GM18858 (cell line): ENCODE measurements at regions not wholly inside any gene's neighbourhood (a gene's known extent, or its start where the extent isn't known, plus 50 kb on each side); places are given as distances from the start of the nearest gene placed in this dataset.

Source experiments
- ATAC-seq: cut with Tn5 transposase; IDR thresholded peaks from one replicate; pipeline ENCODE4 v1.9.1; 2021; ENCODE audit not compliant: unreplicated experiment

DNA sequence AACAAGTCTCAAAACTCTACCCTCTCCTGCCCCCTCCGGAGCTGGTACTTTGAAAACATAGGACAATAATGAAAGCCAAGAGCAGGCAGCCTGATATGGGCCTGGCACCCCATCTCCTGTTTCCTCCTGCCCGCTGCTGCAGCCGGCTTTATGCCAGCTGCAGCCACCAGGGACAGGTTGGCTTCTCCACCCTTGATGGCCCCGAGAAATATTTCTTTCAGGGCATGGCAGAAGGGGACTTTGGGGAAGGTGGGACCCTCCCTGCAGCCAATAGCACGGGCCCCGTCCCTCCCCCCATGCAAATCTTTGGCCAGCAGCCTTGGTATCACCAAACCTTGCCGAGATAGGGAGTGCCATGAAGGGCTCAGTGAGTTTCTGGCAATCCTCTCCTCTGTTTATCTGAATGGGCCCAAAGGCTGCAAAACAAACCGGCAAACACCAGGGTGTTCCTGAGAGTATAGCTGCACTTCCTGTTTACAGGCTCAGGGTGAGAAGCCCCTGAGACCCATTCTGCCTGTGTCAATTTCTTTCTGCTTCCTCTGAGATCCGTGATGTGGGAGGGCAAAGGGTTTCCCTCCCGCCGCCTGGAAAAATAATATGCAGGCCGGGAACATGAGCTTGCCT lies 73.4 kb upstream of the BOD1 start:
- ATAC-seq: no peak

DNA sequence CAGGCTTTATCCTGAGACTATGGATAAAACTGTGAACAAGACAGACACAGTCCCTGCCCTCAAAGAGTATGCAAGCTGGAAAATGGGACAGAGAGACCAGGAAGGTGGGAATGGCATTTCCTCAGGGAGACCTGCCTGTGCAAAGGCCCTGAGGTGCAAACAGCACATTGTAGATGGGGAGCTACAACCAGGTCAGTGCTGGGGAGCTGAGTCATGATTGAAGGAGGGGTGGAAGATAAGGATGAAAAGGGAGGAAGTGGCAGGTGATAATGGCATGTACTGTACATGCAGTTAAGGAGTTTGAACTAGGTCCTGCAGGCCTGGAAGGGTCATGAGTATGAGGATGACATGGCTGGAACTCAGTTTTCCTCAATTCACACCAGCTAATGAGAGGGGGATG lies 75.5 kb upstream of the BOD1 start:
- ATAC-seq: no peak

DNA sequence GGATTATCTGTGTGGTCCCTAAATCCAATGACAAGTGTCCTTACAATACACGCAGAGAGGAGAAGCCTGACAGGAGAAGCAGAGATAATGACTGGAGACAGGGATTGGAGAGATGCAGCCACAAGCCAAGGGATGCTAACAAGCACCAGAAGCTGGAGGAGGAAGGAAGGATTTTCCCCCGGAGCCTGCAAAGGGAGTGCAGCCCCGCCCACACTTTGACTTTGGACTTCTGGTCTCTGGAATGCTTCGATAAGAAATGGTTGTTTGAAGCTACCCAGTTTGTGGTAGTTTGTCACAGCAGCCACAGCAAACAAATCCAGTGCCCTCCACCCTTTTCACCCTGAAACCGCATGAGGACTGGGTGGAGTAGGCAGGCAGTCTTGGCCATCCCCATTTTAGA lies 77.2 kb upstream of the BOD1 start:
- ATAC-seq: no peak

DNA sequence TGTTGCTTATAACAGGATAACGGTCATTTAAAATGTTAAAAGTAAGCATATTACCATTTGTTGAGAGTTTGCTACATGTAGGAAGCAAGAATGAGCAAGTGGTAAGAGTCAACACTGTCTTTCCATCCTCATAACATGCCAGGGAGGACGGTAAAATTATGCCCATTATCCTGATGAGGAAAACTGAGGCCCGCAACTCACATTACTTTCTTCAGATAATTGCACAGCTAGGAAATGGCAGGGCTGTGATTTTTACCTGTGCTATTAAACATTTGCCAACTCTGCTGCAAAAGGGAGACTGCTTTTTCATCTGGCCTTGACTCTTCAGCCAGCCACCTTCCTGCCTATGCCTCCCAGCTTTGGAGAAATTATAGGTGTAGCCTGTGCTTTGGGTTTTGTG lies 79.8 kb upstream of the BOD1 start:
- ATAC-seq: no peak

DNA sequence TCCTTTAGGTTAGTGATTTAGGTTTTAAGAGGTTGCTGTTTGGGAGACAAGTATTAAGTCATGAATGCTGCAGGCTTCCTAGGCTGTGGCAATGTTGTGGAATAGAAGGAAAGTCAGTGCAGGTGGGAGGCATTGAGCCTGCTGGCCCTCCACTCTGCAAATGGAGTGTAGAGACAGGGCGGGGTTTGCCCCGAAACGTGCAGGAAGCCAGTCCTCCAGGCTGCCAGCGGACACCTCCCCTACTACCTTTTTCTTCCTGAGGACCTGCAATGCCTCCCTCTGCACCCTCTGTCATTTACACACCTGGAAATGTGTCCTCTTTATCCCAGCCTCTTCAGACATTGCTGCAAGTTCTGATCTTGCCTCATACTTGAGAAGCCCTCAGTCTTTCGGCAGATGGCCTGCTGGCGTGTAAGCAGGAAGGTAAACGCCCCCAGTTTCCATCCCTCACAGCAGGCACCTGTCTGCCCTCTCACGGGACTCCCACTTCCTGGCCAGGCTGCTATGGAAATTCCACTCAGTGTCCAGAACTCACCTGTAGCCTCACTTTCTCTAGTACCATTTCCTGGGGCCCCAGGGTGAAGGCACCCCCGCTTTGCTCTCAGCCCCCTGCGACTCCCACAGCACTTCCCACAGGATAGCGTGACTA lies 81.6 kb upstream of the BOD1 start:
- no peak for ATAC-seq

DNA sequence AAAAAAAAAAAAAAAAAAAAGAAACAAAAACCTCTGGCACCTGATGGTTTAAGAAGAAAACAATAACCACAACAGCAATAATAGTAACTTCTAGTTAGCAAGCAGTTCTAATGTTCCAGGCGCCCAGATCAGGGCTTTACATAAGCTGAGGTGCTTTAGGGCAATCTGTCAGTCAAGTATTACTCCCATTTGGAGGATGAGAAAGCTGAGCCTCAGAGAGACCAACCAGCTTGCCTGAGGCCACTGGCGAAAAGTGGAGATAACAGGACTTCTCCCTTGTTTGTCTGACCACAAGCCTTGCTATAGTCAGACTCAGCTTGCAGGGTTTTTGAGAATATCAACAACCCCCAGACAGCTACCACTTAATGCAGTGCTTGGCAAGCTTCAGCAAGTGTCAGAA lies 83.5 kb upstream of the BOD1 start:
- no peak for ATAC-seq

DNA sequence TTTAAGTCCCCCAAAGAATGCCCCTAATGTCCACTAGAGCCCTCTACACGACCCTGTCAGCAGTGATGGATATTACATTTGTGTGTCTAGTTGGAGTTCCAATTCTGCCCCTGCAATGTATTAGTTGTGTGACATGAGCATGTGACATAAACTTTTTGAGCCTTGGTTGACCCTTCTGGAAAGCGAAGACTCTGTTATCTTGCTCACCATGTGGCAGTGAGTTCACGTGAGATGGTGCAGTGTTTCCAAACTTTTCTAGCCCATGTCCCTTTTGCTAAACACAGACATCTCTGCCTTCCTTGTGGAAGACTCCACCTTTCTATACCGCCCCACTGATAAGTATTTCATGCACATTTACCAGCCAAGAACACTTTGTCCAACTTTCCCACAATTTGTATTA lies 87.0 kb upstream of the BOD1 start:
- ATAC-seq: no peak

DNA sequence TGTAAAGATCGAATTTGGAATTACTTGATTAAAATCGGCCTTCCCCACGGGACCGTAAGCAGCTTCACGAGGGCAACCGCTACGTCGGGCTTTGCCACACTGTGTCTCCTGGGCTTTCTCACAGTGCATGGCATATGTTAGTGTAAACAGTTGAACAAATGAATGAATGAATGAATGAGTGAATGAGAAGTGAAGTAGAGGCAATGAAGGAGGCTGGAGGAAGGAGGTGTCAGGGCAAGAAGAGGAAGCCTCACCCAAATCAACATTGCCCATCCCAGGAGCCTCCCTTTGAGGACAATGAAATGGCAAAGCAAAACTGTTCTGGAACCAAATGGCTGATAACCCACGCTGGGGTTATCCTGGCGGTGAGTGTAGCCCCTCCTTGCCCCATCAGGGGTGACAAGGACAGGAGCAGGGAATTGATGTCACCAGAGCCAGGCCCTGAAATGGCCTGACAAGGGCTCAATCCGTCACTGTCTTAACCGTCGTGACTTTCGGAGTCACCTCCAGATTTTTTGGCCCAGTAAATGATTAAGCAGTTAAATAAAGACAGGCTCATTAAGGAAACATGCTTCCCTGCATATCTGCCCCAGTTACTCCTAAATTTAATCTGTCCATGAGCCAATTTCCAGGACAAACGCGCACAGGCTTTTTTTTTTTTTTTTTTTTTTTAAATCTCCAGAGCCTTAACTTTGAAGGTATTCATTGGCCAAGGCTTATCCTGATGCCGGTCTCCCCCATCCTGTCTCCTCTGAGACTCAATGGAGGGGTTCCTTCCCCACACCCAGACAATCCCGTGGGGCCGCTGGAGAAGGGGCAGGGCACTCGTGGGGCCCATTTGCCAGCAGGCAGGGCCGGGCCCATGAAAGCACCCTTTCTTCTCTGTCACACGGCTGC lies 88.4 kb upstream of the BOD1 start:
- ATAC-seq: no peak

DNA sequence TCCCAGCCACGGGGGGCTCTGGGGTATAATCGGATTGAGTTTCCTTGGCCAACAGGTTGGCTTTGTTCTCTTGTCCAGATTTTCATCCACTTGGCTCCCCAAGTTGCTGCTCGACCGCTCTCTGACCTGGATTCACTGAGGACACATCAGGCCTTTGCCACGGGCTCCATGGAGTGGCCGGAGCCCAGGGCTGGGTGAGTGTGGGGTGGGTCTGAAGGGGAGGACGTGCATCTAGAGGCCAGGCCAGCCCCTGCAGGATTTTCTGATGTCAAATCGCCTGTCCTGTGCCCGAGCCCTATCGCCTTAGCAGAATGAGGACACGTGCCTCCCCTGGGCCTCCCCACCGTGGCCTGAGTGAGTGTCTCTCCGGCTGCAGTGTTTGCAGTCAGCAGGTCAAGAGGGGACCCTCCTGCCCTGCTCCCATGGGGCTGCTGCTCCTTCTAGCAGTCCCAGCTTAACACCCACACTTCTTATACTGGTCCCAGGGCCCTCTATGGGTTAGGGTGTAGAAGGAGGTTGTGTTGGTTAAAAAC lies 89.1 kb upstream of the BOD1 start:
- no peak for ATAC-seq

DNA sequence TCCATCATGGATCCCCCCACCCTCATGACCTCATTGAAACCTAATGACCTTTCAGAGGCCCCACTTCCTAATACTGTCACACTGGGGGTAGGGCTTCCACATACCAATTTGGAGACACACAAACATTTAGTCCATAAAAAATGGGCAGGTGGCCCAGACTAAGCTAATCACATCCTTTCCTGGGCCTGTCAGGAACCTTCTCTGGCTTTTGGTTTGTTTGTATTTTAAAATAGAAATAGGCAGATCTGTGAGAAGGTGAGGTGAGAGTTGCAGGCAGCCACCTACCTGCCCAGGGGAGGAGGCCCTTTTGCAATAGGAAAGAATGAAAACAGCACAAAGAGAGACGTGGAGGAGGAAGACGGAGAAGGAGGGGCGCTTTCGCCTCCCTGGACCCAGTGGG lies 90.2 kb upstream of the BOD1 start:
- no peak for ATAC-seq

DNA sequence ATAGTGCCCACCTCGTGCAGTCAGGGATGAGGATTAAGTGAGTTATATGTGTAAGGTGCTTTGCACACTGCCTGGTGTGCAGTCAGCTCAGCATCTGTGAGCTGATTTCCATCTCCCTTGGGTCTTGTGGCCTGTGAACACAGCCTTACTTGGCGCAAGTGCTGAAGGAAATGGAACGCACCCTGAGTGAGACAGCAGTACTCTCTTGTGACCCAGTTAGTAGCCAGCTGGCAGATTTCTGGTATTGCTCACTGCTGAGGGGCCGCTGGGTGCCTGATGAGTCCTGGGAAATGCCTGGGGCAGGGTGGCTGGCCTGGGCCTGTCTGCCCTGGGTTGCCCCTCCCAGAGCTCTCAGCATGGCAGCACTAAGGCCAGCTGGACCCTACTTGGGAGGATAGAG lies 90.9 kb upstream of the BOD1 start:
- peak; percentile 42 for ATAC-seq

DNA sequence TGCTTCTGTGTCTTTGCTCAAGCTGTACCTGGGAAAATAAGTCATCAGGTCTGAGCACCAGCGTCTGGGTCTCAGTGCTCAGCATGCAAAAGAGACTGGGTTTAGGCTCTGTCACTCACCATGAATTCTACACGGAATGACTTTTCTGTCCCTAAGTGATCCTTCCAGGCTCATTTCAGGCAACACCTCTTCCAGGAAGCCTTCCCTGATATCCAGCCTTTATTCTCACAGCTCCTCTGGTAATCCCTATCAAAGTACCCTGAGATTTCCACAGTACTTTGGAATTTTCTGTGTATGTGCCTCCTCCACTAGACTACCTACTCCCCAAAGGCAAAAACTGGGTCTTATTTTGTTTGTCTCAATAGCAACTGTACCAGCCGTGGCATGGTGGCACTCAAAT lies 92.7 kb upstream of the BOD1 start:
- no peak for ATAC-seq

DNA sequence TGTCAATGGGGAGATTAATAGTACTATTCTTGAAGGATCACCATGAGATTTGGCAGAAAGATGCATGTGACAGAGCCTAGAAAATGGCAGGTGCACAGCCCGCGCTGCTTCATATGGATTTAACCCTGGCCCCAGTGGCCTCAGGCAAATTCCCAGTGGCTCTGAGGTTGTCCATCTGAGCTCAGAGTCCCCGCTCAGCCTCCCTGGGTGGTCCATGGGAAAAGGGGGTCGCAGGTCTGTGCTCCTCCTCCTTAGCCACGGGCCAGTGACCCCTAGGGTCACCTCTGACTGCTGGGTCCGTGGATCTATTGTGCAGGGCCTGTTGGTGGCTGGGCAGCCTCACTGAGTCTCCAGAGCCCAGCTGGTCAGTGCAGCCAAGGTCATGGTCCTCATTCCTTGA lies 93.3 kb upstream of the BOD1 start:
- no peak for ATAC-seq

DNA sequence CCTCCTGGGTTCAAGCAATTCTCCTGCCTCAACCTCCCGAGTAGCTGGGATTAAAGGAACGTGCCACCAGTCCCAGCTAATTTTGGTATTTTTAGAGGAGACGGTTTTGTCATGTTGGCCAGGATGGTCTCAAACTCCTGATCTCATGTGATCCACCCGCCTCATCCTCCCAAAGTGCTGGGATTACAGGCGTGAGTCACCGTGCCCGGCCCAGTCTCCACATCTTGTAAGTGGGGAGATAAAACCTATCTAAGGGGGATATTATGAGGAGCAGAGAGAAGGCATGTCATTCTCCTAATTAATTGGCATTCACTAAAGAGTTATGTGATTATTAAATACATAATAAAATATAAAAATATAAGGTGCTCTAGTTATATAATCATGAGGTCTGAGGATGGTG lies 94.1 kb upstream of the BOD1 start:
- no peak for ATAC-seq

DNA sequence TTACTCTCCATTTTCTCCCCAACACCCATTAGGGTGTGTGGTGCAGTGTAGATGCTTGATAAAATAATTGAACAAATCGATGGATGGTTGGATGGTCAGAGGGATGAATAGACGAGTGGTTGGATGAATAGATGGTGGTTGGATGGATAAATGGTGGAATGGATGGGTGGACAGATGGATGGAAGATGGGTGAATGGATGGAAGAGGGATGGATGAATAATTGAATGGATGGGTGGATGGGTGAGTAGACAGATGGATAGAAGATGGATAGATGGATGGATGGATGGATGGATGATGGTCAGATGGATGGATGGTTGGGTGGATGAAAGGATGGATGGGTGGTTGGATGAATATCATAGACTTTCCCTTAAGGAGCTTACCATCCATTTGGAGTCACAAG lies 95.0 kb upstream of the BOD1 start:
- ATAC-seq: no peak

DNA sequence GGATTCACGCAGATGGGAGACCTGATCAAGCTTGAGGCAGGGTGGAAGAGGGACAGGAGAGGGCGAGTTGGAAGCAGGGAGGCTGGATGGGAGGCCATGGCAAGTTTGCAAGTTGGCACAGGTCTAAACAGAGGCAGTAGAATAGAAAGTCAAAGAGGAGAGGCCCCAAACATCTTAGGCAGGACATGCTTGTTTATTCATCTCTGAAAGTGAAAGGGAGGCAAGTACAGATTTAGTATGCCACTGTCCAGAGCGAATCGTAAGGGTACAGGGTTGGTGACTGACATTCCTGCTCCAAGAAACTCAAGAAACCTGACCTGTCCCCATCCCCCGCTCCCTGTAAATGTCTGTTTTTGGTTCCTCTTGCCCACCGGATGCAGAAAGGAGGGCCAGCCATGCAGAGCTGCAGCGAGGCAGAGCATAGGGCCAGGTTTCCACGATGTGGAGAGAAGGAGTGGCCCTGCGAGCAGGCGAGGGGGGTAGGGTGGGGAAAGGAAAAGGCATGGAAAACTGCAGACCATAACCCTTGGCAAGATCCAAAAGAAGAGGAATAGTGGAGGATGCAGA lies 96.2 kb upstream of the BOD1 start:
- no peak for ATAC-seq

DNA sequence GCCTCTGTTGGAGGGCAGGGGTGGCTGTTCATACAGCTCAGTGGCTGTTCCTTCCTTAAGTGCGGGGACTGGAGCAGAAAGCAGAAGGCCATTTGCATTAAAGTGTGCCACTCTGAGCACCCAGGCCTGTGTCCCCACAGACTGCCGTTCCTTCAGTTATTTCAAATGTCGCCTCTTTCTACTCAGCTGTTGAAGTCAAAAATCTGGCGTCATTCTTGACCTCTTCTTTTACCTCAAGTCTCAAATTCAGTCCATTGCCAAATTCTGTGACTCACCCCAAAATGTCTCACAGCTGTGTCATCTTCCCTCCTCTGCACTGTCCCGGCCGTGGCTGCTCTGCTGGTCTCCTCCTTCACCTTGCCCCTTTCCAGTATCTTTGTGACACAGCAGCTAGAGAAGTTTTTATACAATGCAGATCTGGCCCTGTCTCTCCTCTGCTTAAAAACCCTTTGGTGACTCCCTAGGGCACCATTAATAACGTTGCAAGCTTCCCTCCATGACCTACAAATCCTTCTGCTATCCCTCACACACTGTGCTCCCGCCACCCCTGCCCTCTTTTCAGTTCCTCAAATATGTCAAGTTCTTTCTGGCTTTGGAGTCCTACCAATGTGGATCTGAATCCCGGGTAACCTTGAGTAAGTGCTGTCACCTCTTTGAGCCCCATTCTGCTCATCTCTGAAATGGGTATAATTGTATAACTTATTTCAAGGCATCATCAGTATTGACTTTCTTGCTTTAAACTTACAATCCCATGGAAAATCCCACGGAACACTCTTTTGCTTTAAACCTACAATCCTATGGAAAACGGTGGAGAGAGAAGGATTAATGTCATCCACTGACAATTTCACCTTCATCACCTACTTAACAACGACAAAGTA lies 98.3 kb upstream of the BOD1 start:
- ATAC-seq: no peak

DNA sequence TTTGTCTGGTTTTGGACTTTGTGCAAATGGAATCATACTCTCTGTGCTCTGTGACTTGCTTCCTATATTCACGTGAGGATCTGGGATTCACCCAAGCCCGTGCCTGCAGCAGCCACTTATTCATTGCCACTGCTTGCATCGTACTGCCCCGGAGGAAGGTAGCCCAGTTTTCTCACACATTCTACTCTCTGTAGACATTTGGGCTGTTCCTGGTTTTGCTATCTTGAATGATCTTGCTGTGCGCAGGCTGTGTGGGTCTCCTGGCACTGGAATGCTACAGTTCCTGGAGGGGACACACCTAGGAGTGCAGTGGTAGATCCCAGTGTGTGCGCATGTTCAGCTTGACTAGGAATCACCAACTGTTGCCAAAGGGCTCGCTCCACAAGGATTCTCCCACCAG lies 99.2 kb upstream of the BOD1 start:
- ATAC-seq: no peak

DNA sequence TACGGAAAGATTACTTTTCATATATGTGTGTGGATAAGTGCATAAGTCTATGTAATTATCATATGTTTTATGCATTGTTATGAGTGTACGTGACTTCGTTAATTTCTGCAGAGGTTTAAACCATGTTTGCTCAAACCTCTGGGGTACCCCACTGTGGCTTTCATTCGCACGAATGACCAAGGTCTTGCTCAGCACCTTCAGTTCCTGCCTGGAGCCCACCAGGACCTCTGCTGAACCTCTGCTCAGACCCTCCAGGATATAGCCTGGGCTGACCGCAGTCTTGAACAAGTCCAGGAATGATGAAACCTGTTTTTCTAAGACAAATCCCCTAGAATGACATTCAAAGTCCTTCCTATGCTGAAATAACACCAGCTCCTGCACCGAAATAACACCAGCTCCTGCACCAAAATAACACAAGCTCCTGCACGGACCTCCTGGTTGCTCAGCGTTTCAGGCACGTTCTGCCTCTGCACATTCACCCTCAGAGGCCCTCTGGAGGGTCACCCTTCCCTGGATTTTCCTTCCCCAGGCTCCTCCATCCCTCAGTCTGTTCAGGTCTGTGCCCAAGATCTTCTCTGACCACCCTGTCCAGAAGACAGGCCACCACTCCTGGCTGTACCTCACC lies 99.7 kb upstream of the BOD1 start:
- ATAC-seq: no peak

DNA sequence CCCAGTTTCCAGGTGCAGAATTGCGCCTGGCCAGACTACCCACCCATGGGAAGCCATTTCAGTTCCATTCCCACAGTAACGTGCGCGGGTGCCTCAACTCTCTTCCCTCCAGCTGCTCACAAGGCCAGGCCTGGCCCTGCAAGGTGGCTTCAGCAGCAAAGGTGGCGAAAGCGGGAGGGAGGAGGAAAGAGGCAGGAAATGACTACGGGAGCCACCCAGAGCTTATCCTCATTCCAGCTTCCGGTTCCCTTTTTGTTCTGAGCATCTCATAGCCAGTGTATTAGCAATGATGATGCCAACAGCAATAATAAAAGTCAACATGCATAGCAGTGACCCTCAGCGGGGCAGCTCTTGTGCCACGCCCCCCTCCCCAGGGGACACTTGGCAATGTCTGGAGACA lies 101.5 kb upstream of the BOD1 start:
- no peak for ATAC-seq
